ENCODE measurements at regions not wholly inside any gene's neighbourhood (a gene's known extent, or its start where the extent isn't known, plus 50 kb on each side); places are given as distances from the start of the nearest gene placed in this dataset.
A peak's percentile ranks its signal among the peaks of the same experiment; 100 is the strongest.
"Not testable (repeated sequence)": the region's sequence is repeated elsewhere in the genome, so short reads cannot be mapped to it uniquely, and the experiment has no call there.

GRCh38 chr4:54409270-54409817, 180.3 kb downstream of the PDGFRA start:
- not testable (repeated sequence) for DNase-seq

- DNase-seq, result no peak
Observed at GRCh38 chr4:54414545-54414944, 185.5 kb downstream of the PDGFRA start.

GRCh38 chr4:54417476-54417875, 188.4 kb downstream of the PDGFRA start:
- DNase-seq, result no peak

GRCh38 chr4:54418468-54418867, 189.4 kb downstream of the PDGFRA start:
- no peak for DNase-seq

- no peak for DNase-seq
Observed at GRCh38 chr4:54423066-54423465, 194.0 kb downstream of the PDGFRA start.

GRCh38 chr4:54427826-54428225, 198.7 kb downstream of the PDGFRA start:
- DNase-seq, result no peak

GRCh38 chr4:54428940-54429339, 199.8 kb downstream of the PDGFRA start:
- no peak for DNase-seq

- no peak for DNase-seq
Observed at GRCh38 chr4:54433686-54434085, 204.6 kb downstream of the PDGFRA start.

- DNase-seq, result peak; percentile 50
Observed at GRCh38 chr4:54439831-54440243, 210.7 kb downstream of the PDGFRA start.

GRCh38 chr4:54440394-54441136, 211.5 kb downstream of the PDGFRA start:
- peak; percentile 53 for DNase-seq

- no peak for DNase-seq
Observed at GRCh38 chr4:54445866-54446265, 211.9 kb upstream of the KIT start.

- no peak for DNase-seq
Observed at GRCh38 chr4:54446581-54446980, 211.2 kb upstream of the KIT start.

- no peak for DNase-seq
Observed at GRCh38 chr4:54447304-54447703, 210.5 kb upstream of the KIT start.

- no peak for DNase-seq
Observed at GRCh38 chr4:54449999-54450398, 207.8 kb upstream of the KIT start.

- not testable (repeated sequence) for DNase-seq
Observed at GRCh38 chr4:54466960-54467359, 190.8 kb upstream of the KIT start.

GRCh38 chr4:54473077-54473545, 184.6 kb upstream of the KIT start:
- DNase-seq, result no peak

GRCh38 chr4:54473798-54474197, 184.0 kb upstream of the KIT start:
- no peak for DNase-seq

GRCh38 chr4:54475546-54475945, 182.2 kb upstream of the KIT start:
- no peak for DNase-seq

GRCh38 chr4:54482529-54483200, 175.1 kb upstream of the KIT start:
- DNase-seq, result no peak

- peak; percentile 83 for DNase-seq
Observed at GRCh38 chr4:54484383-54484782, 173.4 kb upstream of the KIT start.

- no peak for DNase-seq
Observed at GRCh38 chr4:54487491-54487890, 170.3 kb upstream of the KIT start.

- no peak for DNase-seq
Observed at GRCh38 chr4:54493862-54494261, 163.9 kb upstream of the KIT start.

GRCh38 chr4:54495091-54495490, 162.7 kb upstream of the KIT start:
- DNase-seq, result no peak

- no peak for DNase-seq
Observed at GRCh38 chr4:54495641-54496040, 162.1 kb upstream of the KIT start.
